ENCODE measurements at regions not wholly inside any gene's neighbourhood (a gene's known extent, or its start where the extent isn't known, plus 50 kb on each side); places are given as distances from the start of the nearest gene placed in this dataset.

DNA sequence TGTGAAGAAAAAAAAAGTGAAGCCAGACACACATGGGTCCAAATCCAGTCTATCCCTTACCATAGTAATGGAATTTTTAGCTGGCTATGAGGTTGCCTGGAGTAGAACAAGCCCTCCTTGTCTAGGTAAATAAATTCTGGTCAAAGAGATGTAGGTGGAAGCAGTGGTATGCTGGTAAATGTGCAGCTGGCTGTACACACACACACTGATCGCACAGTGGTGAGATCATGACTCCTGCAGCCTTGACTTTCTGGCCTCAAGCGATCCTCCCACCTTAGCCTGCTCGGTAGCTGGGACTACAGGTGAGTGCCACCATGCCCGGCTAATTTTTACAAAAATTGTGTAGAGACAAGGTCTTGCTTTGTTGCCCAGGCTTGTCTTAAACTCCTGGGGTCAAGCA lies 90.5 kb upstream of the FBXO11 start:
- Mint-ChIP-seq H3K4me3 (no peak overlapping the region), H3K4me1 (no peaks in the 10 kb centered on the region), H3K27ac (no peak overlapping the region), H3K36me3 (no peaks in the 10 kb centered on the region), H3K27me3 (ENCODE audit: low read depth) (no peaks in the 10 kb centered on the region), H3K9me3 (no peaks in the 10 kb centered on the region)
- DNase-seq (ENCODE audit: low spot score in 2 of 2, unreplicated experiment in 2 of 2), result no peak
- TF ChIP-seq, protein P1, sequence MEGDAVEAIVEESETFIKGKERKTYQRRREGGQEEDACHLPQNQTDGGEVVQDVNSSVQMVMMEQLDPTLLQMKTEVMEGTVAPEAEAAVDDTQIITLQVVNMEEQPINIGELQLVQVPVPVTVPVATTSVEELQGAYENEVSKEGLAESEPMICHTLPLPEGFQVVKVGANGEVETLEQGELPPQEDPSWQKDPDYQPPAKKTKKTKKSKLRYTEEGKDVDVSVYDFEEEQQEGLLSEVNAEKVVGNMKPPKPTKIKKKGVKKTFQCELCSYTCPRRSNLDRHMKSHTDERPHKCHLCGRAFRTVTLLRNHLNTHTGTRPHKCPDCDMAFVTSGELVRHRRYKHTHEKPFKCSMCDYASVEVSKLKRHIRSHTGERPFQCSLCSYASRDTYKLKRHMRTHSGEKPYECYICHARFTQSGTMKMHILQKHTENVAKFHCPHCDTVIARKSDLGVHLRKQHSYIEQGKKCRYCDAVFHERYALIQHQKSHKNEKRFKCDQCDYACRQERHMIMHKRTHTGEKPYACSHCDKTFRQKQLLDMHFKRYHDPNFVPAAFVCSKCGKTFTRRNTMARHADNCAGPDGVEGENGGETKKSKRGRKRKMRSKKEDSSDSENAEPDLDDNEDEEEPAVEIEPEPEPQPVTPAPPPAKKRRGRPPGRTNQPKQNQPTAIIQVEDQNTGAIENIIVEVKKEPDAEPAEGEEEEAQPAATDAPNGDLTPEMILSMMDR (IDR thresholded peaks at IDR 0.05; ENCODE audit: unreplicated experiment), result no peak

DNA sequence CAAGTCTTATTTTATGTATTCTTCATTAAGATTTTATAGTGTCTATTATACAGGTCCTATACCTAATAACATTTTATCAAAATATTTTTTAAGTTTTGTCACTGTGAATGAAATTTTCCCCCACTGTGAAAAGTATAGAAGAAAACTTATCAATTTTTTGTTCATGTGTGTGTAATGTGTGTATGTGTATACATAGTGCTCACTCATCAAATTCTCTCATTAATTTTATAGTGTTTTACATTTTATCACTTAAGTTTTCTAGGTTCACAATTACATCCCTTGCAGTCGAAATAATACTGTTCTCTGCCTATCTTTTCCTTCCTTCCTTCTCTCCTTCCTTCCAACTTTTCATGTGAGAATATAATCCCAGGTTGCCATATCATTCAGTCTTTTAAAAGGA lies 93.2 kb upstream of the FBXO11 start:
- Mint-ChIP-seq H3K4me3 (no peak overlapping the region), H3K9me3 (no peaks in the 10 kb centered on the region), H3K4me1 (no peaks in the 10 kb centered on the region), H3K27me3 (ENCODE audit: low read depth) (no peaks in the 10 kb centered on the region), H3K27ac (no peak overlapping the region), H3K36me3 (no peaks in the 10 kb centered on the region)
- TF ChIP-seq, protein P1 (IDR thresholded peaks at IDR 0.05; ENCODE audit: unreplicated experiment), result no peak
- no peak for DNase-seq (ENCODE audit: low spot score in 2 of 2, unreplicated experiment in 2 of 2)

DNA sequence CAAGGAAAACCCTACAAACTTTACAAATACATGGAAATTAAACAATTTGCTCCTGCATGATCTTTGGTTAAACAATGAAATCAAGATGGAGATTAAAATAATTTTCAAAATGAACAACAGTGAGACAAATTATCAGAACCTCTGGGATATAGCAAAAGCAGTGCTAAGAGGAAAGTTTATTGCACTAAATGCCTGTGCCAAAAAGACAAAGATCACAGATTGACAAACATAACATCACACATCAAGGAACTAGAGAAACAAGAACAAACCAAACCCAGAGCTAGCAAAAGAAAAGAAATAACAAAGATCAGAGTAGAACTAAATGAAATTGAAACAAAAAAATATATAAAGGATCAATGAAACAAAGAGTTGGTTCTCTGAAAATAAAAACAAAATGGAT lies 95.2 kb upstream of the FBXO11 start:
- TF ChIP-seq, protein P1 (IDR thresholded peaks at IDR 0.05; ENCODE audit: unreplicated experiment), result no peak
- Mint-ChIP-seq H3K4me1 (no peaks in the 10 kb centered on the region), H3K9me3 (no peaks in the 10 kb centered on the region), H3K4me3 (no peak overlapping the region), H3K27me3 (ENCODE audit: low read depth) (no peaks in the 10 kb centered on the region), H3K27ac (no peak overlapping the region), H3K36me3 (no peaks in the 10 kb centered on the region)
- DNase-seq (ENCODE audit: low spot score in 2 of 2, unreplicated experiment in 2 of 2), result no peak

DNA sequence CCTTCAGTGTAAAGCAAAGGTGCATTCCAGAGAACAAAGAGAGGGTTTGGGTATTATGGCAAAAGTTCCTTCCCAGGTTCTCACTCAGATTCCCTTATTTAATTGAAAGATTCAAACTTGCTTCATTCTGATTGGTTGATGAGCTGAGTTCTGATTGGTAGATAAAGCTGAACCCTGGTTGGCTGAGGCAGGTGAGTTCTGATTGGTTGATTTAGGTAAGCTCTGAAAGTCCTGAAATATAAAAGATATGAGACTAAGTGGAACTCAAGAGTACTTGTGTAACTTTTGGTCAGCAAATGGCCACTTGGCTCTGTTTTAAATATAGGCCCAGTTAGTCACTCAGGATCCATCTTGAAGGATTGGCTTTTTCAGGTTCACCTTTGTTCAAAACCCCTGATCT lies 99.8 kb upstream of the FBXO11 start:
- Mint-ChIP-seq H3K27me3 (ENCODE audit: low read depth) (no peaks in the 10 kb centered on the region), H3K27ac (no peak overlapping the region), H3K9me3 (peaks cover 3% of the 10 kb centered on the region), H3K4me3 (no peak overlapping the region), H3K4me1 (no peaks in the 10 kb centered on the region), H3K36me3 (no peaks in the 10 kb centered on the region)
- DNase-seq (ENCODE audit: low spot score in 2 of 2, unreplicated experiment in 2 of 2), result no peak
- TF ChIP-seq, protein P1 (IDR thresholded peaks at IDR 0.05; ENCODE audit: unreplicated experiment), result no peak

DNA sequence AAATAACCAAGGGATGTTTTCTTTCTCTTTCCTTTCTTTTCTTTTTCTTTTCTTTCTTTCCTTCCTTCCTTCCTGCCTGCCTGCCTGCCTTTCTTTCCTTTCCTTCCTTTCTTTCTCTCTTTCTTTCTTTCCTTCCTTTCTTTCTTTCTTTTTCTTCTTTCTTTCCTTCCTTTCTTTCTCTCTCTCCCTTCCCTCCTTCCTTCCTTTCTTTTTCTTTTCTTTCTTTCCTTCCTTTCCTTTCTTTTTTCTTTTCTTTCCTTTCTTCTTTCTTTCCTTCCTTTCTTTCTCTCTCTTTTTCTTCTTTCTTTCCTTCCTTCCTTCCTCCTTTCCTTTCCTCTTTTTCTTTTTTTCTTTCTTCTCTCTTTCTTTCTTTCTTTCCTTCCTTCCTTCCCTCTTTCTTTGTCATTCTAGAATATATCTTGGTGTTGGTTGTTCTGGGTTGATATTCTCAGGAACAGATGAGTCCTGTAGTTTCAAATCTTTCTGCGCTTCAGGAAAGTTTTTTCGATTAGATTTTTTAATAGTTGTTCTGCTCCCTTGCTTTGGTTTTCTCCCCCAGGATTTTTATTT lies 101.5 kb upstream of the FBXO11 start:
- no peak for DNase-seq (ENCODE audit: low spot score in 2 of 2, unreplicated experiment in 2 of 2)
- Mint-ChIP-seq H3K4me1 (no peaks in the 10 kb centered on the region), H3K4me3 (no peak overlapping the region), H3K27me3 (ENCODE audit: low read depth) (no peaks in the 10 kb centered on the region), H3K27ac (no peak overlapping the region), H3K9me3 (peaks cover 3% of the 10 kb centered on the region), H3K36me3 (no peaks in the 10 kb centered on the region)
- TF ChIP-seq, protein P1 (IDR thresholded peaks at IDR 0.05; ENCODE audit: unreplicated experiment), result no peak

DNA sequence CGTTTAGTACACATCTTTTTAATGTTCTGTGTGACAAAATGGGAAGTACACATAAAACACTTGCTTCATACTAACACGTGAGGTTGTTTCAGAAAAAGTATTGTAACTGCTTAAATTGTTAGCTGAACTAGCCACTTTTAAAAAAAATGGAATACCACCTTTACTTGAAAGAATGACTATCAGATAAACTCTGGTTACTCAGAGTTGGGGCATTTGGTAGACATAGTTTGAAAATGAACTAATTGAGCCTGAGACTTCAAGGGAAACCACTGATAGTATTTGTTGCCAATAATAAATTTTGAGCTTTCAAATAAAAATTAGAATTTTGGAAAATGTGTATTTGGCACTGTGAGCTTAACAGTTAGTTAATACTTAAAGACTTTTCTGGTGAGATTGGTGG lies 103.0 kb upstream of the FBXO11 start:
- H3K4me3 Mint-ChIP-seq, result no peak overlapping the region
- no peak for DNase-seq (ENCODE audit: low spot score in 2 of 2, unreplicated experiment in 2 of 2)
- no peak overlapping the region for H3K27ac Mint-ChIP-seq
- no peaks in the 10 kb centered on the region for H3K27me3 Mint-ChIP-seq (ENCODE audit: low read depth)
- H3K4me1 Mint-ChIP-seq, result no peaks in the 10 kb centered on the region
- H3K9me3 Mint-ChIP-seq, result peaks cover 3% of the 10 kb centered on the region
- TF ChIP-seq, protein P1 (IDR thresholded peaks at IDR 0.05; ENCODE audit: unreplicated experiment), result no peak
- no peaks in the 10 kb centered on the region for H3K36me3 Mint-ChIP-seq
